ENCODE measurements at regions not wholly inside any gene's neighbourhood (a gene's known extent, or its start where the extent isn't known, plus 50 kb on each side); places are given as distances from the start of the nearest gene placed in this dataset.

DNA sequence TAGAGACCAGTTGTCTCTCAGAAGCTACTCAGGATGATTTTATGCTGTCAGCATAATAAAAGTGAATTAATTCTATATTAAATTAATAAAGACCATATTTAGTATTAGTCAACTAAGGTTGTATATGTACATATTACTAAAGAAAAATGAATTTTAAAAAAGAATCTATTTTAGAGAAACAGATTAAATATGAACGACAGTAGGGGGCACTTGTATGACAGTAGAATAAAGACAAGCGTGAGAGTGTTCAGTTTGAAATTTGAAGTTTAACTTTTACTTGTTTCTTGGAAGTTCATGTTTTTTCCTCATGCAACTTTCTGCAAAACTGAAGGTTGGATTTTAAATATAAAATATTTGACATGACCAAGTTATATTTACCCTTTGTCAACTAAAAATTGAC is 67.9 kb upstream of the MACF1 start:
- no peaks in the 10 kb centered on the region for H3K36me3 Mint-ChIP-seq
- POLR2A ChIA-PET, result no interaction called here
- H3K27me3 Mint-ChIP-seq, result no peaks in the 10 kb centered on the region
- H3K4me1 Mint-ChIP-seq, result peaks cover 5% of the 10 kb centered on the region
- DNase-seq (no peak), ATAC-seq (ENCODE audit: low read depth) (no peak)
- H3K4me3 Mint-ChIP-seq, result no peak overlapping the region
- H3K27ac Mint-ChIP-seq, result no peak overlapping the region
- H3K9me3 Mint-ChIP-seq, result no peaks in the 10 kb centered on the region

DNA sequence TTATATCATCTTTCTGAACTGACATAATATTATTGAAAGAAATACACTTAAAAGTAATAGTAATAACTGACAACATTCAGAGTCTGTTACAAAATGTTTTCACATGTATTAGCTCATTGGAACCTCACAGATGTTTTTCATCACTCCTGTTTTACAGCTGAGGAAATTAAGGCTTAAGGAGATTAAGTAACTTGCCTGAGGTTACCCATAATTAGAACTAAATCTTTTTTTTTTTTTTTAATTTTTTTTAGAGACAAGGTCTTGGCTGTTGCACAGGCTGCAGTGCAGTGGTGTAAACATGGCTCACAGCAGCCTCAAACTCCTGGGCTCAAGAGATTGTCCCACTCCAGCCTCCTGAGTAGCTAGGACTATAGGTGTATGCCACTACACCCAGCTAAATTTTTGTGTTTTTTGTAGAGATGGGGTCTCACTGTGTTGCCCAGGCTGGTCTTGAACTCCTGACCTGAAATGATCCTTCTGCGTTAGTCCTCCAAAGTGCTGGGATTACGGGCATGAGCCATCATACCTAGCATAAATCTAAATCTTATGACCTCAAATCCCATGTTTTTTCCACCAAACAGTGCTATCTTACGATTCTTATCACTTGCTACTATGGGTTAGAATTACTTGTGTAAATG is 64.7 kb upstream of the MACF1 start:
- no peak for DNase-seq
- ATAC-seq (ENCODE audit: low read depth), result no peak
- H3K9me3 Mint-ChIP-seq, result no peaks in the 10 kb centered on the region
- no peaks in the 10 kb centered on the region for H3K27me3 Mint-ChIP-seq
- no peak overlapping the region for H3K4me3 Mint-ChIP-seq
- no peaks in the 10 kb centered on the region for H3K36me3 Mint-ChIP-seq
- H3K27ac Mint-ChIP-seq, result no peak overlapping the region
- POLR2A ChIA-PET, result no interaction called here
- peaks cover under 1% of the 10 kb centered on the region for H3K4me1 Mint-ChIP-seq

DNA sequence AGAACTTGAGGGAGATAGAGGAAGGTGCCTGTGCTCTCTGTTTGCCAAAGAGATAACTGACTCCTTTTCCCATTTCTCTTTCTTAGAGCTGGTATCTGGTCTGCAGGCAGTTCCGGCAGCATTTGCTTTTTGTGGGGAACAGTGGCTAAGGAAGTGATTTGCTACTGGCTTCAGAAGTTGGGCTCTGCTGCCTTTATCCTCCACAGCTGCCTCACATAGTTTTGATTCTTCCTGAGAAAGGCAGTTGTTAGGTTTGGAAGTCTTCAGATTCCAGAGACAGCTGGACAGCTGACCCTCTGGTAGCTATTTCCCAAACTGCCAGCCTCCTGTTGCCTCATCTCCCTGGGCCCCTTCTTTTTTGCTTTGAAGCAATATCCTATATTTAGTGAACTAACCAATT is 62.6 kb upstream of the MACF1 start:
- no peaks in the 10 kb centered on the region for H3K9me3 Mint-ChIP-seq
- H3K27me3 Mint-ChIP-seq, result peaks cover 2% of the 10 kb centered on the region
- no peak for ATAC-seq (ENCODE audit: low read depth)
- H3K4me3 Mint-ChIP-seq, result no peak overlapping the region
- POLR2A ChIA-PET, result no interaction called here
- no peaks in the 10 kb centered on the region for H3K36me3 Mint-ChIP-seq
- no peak for DNase-seq
- no peak overlapping the region for H3K27ac Mint-ChIP-seq
- no peaks in the 10 kb centered on the region for H3K4me1 Mint-ChIP-seq

DNA sequence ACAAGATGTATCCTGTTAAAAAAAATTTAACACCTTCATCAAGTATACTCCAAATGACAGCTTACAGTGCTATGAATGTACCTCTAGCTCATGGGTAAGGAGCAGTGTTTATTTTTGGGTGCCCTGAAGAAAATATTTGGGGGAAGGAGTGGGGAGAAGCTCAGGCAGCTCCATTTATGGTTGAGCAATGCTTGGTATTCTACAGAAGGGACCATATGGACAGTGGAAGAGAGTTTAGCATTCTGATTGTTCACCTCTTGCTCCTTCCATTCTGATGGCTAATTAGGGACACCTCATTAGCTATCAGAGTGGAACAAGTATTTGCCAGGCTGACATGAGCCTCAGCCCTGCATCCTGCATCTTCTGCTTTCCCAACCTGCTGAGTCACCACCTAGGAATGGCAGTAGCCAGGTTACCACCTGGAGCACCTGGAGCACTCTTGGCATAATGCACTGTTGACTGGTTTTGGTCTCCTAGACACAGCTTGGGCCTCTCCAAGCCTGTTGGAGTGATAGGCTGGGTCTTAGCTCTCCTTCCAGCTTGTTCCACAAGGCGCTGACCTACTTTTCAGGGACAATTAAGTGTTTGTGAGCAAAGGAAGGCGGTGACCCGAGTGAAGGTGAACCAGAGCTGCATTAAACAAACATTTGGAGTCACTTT is 62.0 kb upstream of the MACF1 start:
- Mint-ChIP-seq H3K4me1 (no peaks in the 10 kb centered on the region), H3K27me3 (peaks cover 8% of the 10 kb centered on the region), H3K9me3 (no peaks in the 10 kb centered on the region), H3K27ac (no peak overlapping the region), H3K36me3 (no peaks in the 10 kb centered on the region), H3K4me3 (no peak overlapping the region)
- ATAC-seq (ENCODE audit: low read depth) (no peak), DNase-seq (no peak)
- POLR2A ChIA-PET, result no interaction called here

DNA sequence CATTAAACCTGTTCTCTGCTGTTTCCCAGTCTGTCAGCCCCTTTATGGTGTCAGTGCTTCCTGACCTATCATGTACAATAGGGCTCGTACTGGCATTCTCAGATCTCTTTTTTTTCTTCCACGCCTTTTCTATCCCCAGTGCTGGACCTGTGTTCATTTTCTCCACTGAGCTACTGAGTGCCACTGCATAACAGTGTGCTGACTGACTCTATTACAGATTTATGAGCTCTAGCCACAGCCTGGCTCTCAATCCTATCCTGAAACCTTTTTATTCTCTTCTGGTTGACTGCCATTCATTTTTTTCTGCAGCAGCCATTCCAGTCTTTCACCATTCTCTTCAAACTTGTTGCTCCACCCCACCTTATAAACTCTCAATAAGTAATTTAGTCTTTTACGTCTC is 59.6 kb upstream of the MACF1 start:
- H3K36me3 Mint-ChIP-seq, result no peaks in the 10 kb centered on the region
- peaks cover 15% of the 10 kb centered on the region for H3K27me3 Mint-ChIP-seq
- H3K27ac Mint-ChIP-seq, result no peak overlapping the region
- no peak overlapping the region for H3K4me3 Mint-ChIP-seq
- no peaks in the 10 kb centered on the region for H3K4me1 Mint-ChIP-seq
- H3K9me3 Mint-ChIP-seq, result no peaks in the 10 kb centered on the region
- POLR2A ChIA-PET, result no interaction called here
- DNase-seq (no peak), ATAC-seq (ENCODE audit: low read depth) (no peak)

DNA sequence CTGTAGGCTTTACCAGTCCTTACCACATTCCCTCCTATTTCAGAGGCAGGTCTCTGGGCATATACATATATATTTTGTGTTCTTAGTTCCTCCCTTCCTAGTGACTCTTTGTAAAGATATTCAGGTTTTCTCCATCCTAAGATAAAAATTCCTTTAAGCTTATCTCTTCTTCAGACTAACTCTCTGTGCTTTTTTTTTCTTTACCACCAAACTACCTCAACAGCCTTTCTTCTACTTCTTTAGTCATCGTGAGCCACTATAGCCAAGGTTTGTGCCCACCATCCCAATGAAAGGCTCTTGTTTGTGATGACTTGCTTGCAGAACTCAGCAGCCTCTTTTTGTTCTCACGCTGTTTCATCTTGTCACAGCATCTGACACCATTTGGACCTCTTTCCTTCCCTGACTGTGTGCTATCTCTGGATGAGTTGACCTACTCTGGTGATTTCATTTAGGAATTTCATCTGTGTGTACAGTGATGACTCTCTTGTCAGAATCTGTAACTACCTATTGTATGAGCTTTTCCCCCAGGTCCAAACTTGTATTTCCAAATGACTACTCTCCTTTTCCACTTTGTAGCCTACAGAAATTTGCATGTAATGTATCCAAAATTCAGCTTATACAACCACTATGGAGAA is 59.0 kb upstream of the MACF1 start:
- POLR2A ChIA-PET, result interaction anchor here (0.7 kb wide), 1 partner anchor 14 kb away, joined by 4 read pairs; no protein-coding TSS in a partner anchor
- Mint-ChIP-seq H3K4me1 (no peaks in the 10 kb centered on the region), H3K9me3 (no peaks in the 10 kb centered on the region)

DNA sequence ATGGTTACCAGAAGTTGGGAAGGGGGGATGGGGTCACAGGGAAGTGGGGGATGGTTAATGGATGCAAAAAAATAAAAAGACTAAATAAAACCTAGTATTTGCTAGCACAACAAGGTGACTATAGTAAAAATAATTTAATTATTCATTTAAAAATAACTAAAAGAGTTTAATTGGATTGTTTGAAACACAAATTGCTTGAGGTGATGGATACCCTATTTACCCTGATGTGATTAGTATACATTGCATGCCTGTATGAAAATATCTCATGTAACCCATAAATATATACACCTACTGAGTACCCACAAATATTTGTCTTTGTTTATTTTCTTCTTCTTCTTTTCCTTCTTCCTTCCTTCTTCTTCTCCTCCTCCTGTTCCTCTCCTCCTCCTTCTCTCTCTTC is 57.8 kb upstream of the MACF1 start:
- DNase-seq (no peak), ATAC-seq (ENCODE audit: low read depth) (no peak)
- Mint-ChIP-seq H3K27ac (no peak overlapping the region), H3K36me3 (no peaks in the 10 kb centered on the region), H3K27me3 (peaks cover 18% of the 10 kb centered on the region), H3K9me3 (no peaks in the 10 kb centered on the region), H3K4me1 (no peaks in the 10 kb centered on the region), H3K4me3 (no peak overlapping the region)
- POLR2A ChIA-PET, result no interaction called here

More for the DNA sequence above, 59.0 kb upstream of the MACF1 start:
- no peaks in the 10 kb centered on the region for H3K36me3 Mint-ChIP-seq
- no peak overlapping the region for H3K4me3 Mint-ChIP-seq
- ATAC-seq (ENCODE audit: low read depth), result no peak
- no peak for DNase-seq
- H3K27ac Mint-ChIP-seq, result no peak overlapping the region
- H3K27me3 Mint-ChIP-seq, result peaks cover 15% of the 10 kb centered on the region

DNA sequence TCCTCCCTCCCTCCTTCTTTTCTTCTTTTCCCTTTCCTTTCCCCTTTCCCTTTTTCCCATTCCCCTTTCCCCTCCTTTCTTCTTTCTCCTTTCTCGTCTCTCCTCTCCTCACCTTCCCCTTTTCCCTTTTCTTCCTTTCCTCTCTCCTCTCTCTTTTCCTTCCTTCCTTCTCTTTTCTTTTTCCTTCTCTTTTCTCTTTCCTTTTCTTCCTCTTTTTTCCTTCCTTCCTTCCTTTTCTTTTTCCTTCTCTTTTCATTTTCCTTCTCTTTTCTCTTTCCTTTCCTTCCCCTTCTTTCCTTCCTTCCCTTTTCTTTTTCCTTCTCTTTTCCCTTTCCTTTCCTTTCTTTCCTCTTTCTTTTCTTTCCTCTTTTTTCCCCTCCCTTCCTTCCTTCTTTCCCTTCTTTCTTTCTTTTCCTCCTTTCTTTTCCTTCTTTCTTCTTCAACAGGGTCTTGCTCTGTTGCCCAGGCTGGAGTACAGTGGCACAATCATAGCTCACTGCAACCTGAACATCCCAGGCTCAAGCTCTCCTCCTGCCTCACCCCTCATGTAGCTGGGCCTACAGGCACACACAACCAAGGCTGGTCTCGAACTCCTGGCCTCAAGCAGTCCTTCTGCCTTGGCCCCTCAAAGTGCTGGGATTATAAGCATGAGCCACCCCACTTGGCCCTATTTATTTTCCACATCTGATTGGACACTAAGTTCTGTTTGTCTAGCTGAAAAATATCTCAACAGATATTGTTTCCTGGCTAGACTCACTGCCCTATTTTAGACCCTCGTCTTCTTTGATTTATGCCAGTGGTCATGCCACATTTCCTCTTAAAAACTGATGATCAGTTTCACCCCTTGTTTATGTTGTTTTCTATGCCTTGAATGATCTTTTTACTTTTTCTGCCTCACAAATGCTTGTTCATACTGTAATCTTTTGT is 57.1 kb upstream of the MACF1 start:
- H3K36me3 Mint-ChIP-seq, result no peaks in the 10 kb centered on the region
- POLR2A ChIA-PET, result no interaction called here
- no peak for ATAC-seq (ENCODE audit: low read depth)
- H3K9me3 Mint-ChIP-seq, result no peaks in the 10 kb centered on the region
- DNase-seq, result no peak
- no peak overlapping the region for H3K27ac Mint-ChIP-seq
- H3K4me1 Mint-ChIP-seq, result no peaks in the 10 kb centered on the region
- H3K4me3 Mint-ChIP-seq, result no peak overlapping the region
- peaks cover 18% of the 10 kb centered on the region for H3K27me3 Mint-ChIP-seq

DNA sequence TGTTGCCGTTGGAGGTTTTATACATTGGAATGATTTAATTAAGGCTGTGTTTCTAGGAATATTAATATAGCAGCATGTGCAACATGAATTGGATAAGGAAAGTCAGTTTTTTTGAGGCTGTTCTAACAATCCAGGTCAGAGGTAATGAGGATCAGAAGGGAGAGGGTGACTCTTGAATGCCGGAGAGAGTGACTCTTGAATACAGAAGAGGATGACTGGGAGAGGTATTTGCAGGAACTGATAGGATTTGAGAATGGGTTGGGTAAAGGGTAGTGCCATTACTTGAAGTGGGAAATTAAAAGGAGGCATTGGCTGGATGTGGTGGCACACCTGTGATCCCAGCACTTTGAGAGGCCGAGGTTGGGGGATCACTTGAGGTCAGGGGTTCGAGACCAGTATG is 55.6 kb upstream of the MACF1 start:
- H3K4me1 Mint-ChIP-seq, result no peaks in the 10 kb centered on the region
- H3K9me3 Mint-ChIP-seq, result no peaks in the 10 kb centered on the region

DNA sequence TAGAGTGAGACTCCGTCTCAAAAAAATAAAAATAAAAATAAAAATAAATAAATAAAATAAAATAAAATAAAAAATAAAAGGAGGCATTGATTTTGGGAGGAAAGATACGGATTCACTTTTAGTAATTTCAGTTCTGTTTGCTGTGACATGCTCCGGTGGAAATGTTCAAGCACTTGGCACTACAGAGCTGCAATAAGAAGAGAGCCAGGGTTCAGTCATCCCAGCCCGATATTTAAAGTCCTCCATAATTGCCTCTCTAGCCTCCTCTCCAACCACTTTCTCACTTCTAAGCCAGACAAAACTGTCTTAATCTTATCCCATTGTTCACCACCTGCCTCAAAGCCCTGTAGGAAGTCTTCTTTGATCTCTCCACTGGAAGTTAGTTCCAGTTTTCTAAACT is 55.0 kb upstream of the MACF1 start:
- Mint-ChIP-seq H3K27ac (no peak overlapping the region), H3K27me3 (peaks cover 21% of the 10 kb centered on the region), H3K36me3 (no peaks in the 10 kb centered on the region), H3K4me1 (no peaks in the 10 kb centered on the region), H3K9me3 (no peaks in the 10 kb centered on the region), H3K4me3 (no peak overlapping the region)
- DNase-seq (no peak), ATAC-seq (ENCODE audit: low read depth) (no peak)
- POLR2A ChIA-PET, result no interaction called here

More for the DNA sequence above, 55.6 kb upstream of the MACF1 start:
- H3K36me3 Mint-ChIP-seq, result no peaks in the 10 kb centered on the region
- POLR2A ChIA-PET, result no interaction called here
- H3K4me3 Mint-ChIP-seq, result no peak overlapping the region
- no peak for ATAC-seq (ENCODE audit: low read depth)
- peaks cover 21% of the 10 kb centered on the region for H3K27me3 Mint-ChIP-seq
- no peak overlapping the region for H3K27ac Mint-ChIP-seq
- no peak for DNase-seq

DNA sequence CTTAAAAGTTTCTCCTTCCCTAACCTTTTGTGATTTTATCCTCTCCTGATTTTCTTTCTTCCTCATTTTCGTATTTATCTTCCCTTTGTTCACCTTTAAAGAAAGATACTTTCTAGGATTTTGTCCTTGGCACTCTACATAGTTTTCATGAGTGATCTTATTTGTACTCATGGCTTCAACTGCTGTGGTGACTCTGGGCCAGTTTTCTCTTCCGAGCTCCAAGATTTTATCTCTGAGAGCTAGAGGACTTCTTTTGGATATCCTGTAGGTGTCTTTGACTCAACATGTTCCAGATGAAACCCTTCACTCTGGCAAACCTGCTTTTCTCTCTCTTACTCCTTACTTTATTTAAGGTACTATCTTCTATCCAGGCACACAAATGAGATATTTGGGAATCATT is 53.7 kb upstream of the MACF1 start:
- Mint-ChIP-seq H3K4me3 (no peak overlapping the region), H3K36me3 (no peaks in the 10 kb centered on the region), H3K9me3 (no peaks in the 10 kb centered on the region), H3K27ac (no peak overlapping the region), H3K4me1 (peaks cover 2% of the 10 kb centered on the region), H3K27me3 (peaks cover 21% of the 10 kb centered on the region)
- DNase-seq (no peak), ATAC-seq (ENCODE audit: low read depth) (no peak)
- POLR2A ChIA-PET, result no interaction called here

DNA sequence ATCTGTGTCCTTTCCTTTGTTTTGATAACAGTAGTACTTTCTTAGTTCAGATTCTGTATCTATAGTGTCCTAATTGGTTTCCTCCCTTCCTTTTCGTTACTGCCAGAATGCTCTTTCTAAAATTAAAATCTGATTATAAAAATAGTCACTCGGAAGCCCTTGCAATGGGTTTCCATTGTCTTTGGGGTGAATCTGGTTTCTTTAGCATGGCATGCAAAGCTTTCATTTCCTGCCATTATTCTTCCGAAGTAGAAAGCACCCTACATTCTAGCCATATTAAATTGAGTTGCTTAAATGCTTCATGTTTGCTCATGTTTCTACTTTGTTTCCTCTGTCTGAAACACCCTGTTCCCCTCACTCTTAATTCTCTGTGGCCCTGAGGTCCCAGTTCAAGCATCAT is 53.2 kb upstream of the MACF1 start:
- POLR2A ChIA-PET, result no interaction called here
- peaks cover 2% of the 10 kb centered on the region for H3K4me1 Mint-ChIP-seq
- DNase-seq, result no peak
- ATAC-seq (ENCODE audit: low read depth), result no peak
- no peaks in the 10 kb centered on the region for H3K36me3 Mint-ChIP-seq
- no peak overlapping the region for H3K4me3 Mint-ChIP-seq
- H3K27ac Mint-ChIP-seq, result no peak overlapping the region
- H3K27me3 Mint-ChIP-seq, result peaks cover 21% of the 10 kb centered on the region
- no peaks in the 10 kb centered on the region for H3K9me3 Mint-ChIP-seq

DNA sequence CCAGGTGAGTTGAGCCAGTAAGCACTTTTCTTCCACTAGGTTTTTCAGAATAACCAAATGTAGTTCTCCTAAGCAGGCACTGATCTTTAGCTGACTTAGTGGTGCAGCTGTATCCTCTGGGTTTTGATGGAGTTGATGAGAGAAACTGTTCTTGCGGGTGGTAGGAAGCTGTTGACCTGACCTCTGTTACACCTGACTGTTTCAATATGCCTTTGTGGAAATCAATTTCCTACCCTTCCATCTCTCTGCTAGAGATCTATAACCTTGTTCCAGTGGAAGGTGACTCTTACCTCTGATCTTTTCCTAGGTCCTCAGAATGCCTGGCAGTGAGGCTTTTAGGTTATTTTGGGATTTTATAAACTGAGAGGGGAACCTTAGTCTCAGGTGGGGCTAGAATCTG is 51.6 kb upstream of the MACF1 start:
- no peak overlapping the region for H3K27ac Mint-ChIP-seq
- no peaks in the 10 kb centered on the region for H3K36me3 Mint-ChIP-seq
- POLR2A ChIA-PET, result no interaction called here

More for the DNA sequence above, 51.6 kb upstream of the MACF1 start:
- Mint-ChIP-seq H3K27me3 (peaks cover 10% of the 10 kb centered on the region), H3K4me1 (peaks cover 2% of the 10 kb centered on the region), H3K9me3 (no peaks in the 10 kb centered on the region), H3K4me3 (no peak overlapping the region)
- DNase-seq (no peak), ATAC-seq (ENCODE audit: low read depth) (no peak)

Data from activated naive CD8-positive, alpha-beta T cell treated with anti-CD3 and anti-CD28 coated beads, Interleukin-2, amount 10 ng/mL, durations not matched to agents 7 days and 5 days (primary cell).